Heart left ventricle (tissue), 13 donors: ENCODE measurements at regions not wholly inside any gene's neighbourhood (a gene's known extent, or its start where the extent isn't known, plus 50 kb on each side); places are given as distances from the start of the nearest gene placed in this dataset.

Source experiments
- POLR2A ChIP-seq, 2 donors: fragments of 450-650 bp; IDR thresholded peaks; one replicate each; pipeline ENCODE4 v1.6.1; 2017; ENCODE audit warnings: antibody characterized with exemption in 2 of 2, mild to moderate bottlenecking in 2 of 2, moderate library complexity in 2 of 2
- TF ChIP-seq, protein P1 (sequence below), 12 donors: fragments of 200-600 bp; sonication (generic) in 4 of 12; IDR thresholded peaks; one replicate each; pipeline versions ENCODE4 v1.5.0 to v1.8.0; 2018 to 2022; ENCODE audit warnings: antibody characterized with exemption in 12 of 12, mild to moderate bottlenecking in 5 of 12
- donor health status: ischemic (EF 13 %, LVEDD 7.1; RV severe dilation, severe dysfunction).
- donor health status: DM: no; HTN: yes; CAD: no.
- donor health status: DM: no; HTN: no; CAD: no.
- donor health status: ischemic (EF 25% LVEDD 6.9; RV normal size, moderate dysfunction).
- donor health status: ischemic (EF 25% LVEDD 5.7; RV mildly dilated, moderate dysfunction).
- donor health status: ischemic (EF 35%, LVEDD 5.7; RV mildly dilated, moderate dysfunction).
- donor health status: nonischemic (EF 11% LVEDD 7.7; RV severe dilation, severe dysfunction).
- donor health status: DM: yes; HTN: yes; CAD: no.
- donor health status: PGD.
- donor health status: ischemic (EF 29% LVEDD 5.4; RV normal size, mild dysfunction).
- donor health status: nonischemic (EF 23%, LVEDD 6.1; RV moderate dilation, normal function).

DNA sequence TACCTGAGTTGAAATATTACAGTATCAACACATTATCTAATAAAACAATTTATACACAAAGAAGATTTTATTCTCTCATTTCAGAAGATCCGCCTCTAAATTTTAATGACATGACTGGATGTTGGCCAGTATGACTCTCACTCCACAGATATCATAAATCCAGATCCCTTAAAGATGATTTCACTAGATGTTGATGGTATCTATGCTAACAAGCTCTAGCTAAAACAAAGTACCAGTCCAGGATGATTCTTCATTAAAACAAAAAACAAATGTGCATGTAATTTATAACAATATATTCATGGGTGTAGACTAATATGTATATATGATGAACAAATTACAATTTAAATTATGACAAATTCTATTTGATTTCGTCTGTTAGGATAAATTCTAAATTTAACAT is 708.4 kb downstream of the SATB2 start:
- no peak for TF ChIP-seq POLR2A (IDR thresholded peaks at IDR 0.05)
- TF ChIP-seq, protein P1, sequence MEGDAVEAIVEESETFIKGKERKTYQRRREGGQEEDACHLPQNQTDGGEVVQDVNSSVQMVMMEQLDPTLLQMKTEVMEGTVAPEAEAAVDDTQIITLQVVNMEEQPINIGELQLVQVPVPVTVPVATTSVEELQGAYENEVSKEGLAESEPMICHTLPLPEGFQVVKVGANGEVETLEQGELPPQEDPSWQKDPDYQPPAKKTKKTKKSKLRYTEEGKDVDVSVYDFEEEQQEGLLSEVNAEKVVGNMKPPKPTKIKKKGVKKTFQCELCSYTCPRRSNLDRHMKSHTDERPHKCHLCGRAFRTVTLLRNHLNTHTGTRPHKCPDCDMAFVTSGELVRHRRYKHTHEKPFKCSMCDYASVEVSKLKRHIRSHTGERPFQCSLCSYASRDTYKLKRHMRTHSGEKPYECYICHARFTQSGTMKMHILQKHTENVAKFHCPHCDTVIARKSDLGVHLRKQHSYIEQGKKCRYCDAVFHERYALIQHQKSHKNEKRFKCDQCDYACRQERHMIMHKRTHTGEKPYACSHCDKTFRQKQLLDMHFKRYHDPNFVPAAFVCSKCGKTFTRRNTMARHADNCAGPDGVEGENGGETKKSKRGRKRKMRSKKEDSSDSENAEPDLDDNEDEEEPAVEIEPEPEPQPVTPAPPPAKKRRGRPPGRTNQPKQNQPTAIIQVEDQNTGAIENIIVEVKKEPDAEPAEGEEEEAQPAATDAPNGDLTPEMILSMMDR (IDR thresholded peaks at IDR 0.05): no peak
